ENCODE measurements at regions not wholly inside any gene's neighbourhood (a gene's known extent, or its start where the extent isn't known, plus 50 kb on each side); places are given as distances from the start of the nearest gene placed in this dataset.
A peak's percentile ranks its signal among the peaks of the same experiment; 100 is the strongest.

DNA sequence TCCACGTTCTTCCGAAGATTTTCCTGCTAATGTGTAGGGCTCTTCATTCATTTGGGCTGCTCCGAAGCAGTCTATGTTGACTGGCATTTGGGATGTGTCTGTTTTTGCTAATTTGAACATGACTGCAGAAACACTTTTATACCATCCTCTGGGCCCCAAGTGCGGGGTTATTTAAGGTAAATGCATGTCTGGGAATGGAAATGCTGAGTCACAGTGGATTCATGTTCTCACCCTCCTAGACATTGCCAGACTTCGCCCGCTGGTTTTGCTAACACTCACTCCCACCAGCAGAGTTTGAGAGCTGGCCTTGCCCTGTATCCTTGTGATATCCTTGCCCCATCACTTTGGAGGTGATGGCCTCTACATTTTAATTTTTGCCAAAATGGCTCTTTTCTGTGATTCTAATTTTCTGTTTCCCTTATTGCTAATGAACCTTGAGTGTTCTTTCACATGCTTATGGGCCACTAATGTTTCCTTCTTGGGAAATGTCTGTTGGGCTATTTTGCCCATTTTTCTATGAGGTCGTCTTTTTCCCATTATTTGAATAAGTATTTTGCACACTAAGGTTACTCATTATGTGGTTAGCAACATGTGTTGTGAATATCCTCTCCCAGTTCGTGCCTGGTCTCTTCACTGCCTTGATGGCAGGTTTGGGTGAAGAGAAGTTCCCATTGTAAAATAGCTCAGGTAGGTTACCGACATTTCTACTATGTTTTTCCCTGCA is 204.1 kb downstream of the GLI2 start:
- DNase-seq: no peak

DNA sequence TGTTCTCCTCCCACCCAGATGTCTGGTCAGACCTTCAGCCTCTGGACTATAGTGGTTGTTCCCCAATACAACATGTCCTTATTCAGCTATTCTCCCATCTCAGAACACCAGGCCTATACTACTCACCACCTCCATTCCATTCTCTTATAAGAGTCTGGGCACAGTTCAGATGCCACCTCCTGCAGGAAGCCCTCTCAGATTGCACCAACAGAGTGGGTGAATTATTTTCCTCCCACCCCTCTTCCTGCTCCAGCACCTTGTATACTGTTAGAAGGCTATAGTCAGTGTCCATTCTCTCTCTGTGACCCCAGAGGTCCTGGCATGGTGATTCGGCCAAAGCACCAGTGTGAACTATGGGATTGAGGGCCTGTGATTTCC is 204.6 kb downstream of the GLI2 start:
- DNase-seq: no peak

DNA sequence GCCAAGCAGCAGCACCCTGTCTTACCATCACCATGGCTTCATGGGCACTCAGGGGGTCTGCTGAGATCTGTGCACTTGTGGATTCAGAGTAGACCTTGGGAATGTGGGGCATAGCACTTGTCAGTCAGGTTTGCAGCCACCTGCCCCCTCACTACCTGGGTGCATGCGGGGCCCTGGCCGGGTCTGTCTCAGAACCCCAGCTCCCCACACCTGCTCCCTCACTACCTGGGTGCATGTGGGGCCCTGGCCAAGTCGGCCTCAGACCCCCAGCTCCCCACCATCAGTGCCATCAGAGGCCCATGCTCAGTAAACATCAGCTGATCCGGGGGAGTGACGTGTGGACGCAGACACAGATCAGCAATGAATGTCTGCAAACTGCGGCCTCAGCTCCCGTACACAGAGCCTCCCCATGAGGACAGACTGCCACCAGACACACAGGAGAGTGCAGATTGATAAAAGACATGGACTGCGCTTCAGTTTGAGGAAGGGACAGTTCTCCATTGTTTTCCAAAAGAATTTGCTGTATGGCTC is 205.1 kb downstream of the GLI2 start:
- DNase-seq: no peak

DNA sequence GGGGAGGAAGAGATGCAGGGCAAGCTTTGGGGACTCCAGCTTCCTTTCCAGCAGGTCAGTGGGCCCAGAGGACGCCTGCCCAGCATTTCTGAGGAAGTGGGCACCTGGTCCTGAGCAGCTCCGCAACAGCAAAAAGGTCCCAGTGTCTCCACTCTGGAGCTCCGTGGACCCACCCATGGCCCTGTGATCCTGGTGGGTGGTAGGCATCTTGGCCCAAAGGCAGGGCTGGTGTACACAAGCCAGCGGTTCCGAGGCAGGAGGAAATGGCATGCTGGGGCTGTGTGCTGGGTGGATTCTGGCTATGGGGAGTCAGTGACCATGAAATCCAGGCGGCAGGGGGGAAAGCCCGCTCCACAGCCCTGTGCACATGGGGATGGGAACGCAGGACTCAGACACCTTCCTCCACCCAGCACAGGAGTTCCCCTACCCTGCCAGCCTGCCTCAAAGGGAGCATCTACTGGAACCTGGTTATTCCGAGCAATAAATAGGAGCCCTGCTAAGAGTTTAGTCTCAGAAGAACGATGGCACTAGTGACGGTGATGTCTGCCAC is 206.0 kb downstream of the GLI2 start:
- no peak for DNase-seq

DNA sequence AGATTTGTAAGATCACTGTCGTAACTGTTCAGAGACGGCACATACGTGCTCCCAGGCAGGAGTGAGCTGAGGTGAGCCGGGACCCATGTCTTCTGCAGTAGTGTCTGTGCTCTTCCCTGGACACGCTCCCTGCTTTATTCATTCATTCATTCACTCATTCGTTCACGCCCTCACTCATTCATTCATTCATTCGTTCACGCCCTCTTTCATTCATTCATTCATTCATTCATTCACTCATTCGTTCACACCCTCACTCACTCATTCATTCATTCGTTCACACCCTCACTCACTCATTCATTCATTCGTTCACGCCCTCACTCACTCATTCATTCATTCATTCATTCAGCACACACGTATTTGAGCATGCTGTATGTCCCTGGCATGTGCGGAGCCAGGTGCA is 207.0 kb downstream of the GLI2 start:
- no peak for DNase-seq

DNA sequence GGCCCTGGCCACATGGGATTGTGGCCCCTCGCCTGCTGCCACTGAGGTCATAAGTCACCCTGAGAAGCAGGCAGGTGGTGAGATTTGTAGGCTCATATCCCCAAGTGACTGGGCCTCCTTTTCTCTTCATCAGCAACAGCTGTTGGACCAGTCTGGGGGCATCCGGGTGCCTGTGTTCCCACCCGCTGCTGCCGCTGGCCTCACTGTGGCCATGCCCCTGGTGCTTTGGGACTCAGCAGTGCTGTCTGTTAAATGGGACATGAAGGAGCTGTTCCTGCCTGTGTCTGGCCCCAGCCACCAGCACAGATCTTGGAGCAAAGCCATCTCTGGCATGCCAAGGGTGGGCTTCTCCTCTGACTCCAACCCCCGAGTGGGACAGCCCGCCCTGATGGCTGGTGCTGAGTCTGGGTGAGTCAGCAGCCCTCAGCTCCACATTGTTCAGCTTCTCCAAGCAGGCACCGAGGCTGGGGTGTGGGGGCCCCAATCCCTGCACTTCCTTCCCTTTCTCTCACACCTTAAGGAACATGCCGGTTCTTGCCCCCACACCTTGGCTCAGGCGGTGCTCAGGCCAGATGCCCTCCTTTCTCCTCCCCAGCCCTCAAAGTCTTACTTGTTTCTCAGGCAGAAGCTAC is 207.9 kb downstream of the GLI2 start:
- DNase-seq: no peak

DNA sequence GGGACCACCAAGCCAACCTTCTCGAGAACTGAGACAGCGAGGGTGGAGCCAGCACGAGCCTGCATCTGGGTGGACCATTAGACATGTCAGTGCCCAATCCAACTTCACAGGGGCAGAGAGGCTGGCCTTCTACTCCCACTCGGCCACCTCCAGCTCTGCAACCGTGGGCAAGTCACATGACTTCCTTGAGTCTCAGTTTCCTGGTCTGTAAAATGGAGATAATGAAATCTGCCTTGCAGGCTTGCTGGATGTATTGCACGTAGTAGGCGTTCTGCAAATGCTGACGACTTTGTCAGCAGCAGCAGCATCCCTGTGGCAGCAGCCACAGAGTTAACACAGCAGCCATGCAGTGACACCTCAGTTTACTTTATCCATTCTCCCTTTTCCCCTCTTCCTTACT is 208.9 kb downstream of the GLI2 start:
- DNase-seq: no peak

DNA sequence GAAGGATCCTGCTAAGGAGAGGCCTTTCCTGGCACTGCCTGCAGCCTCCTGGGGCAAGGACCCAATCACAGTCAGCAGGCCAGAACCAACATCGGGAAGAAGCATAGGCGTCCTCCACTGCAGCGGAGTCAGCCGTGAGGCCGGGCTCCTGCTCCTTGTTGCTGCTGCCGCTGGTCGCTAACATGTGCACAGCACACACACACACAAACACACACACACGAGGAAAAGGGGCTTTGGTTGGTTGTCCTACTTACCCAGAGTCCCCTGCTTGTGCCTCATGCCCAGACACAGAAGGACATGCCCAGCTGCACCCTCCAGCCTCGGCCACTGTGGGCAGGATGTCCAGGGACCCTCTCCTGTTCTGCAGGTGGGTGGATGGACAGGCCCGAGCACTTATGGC is 209.4 kb downstream of the GLI2 start:
- no peak for DNase-seq

DNA sequence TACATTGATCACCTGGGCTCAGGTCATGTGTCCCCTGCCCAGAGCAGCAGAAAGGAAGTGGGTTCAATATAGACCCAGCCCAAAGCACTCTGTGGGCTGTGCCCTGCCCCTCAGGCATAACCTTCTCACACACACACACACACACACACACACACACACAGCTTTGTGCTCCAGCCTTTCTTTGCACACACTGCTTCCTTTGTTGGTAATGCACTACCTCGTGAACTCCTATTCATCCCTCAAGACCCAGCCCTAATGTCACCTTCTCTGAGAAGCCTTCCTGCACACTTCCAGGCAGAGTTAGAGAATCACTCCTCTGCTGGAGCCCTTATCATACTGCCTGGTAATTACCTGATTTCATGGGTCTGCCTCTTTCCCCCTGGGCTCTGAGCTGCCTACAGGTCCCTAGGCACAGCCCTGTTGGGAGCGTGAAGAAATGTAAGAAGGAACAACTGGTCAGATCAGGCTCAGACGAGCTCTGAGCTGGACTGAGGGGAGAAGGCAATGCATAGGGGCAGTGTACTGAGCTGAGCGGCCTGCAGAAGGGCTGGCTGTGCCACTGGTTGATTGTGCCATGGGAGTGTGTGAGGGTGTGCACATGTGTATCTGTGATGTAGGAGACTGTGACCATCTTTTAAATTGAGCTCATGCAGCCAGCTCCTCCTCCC is 210.3 kb downstream of the GLI2 start:
- DNase-seq: no peak

DNA sequence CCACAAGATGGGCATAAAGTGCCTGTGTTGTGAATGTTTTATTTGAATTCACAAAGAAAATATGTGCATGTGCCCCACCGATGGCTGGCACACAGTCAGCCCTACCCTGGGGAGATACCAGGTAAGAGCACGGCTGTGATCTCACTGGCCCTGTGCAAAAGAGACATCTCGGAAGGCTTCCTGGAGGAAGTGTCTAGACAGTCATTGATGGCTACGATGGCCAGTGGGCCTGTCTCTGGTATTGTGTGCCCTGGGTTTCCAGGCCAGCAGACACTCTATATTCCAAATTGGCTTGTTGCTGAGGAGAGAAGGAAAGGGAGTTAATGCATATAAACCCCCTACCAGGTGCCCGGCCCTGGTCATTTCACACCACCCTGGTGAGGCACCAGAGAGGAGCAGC is 211.7 kb downstream of the GLI2 start:
- DNase-seq: no peak

DNA sequence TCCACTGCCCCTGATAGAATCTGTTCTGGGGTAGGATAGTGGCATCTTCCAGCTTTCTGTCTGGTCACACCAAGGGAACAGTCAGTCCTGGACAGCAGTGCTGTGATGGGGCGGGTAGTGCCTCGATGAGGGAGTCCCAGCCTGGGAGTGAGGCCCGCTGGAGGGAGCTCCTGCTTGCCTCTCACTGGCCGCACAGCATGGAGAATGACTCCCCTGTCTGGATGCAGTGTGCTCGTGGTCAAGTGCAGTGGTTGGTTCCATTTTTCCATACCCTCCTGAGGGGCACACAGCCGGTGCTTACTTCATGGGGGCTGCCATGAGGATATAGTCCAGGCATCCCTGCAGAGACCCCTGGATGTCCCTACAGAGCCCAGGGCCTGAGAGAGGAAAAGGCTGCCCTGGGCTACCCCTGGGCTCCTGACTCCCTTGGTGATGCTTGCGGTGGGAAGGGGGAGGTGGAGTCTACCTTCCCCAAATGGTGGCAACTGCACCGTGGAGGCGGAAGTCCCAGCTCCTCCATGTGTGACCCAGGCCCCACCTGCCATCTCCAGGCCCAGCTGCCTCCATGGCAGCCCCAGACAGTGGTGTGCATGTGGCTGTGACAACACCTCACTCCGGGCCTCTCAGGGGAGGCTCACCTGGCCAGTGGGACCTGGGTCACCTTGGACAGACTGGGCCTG is 212.5 kb downstream of the GLI2 start:
- DNase-seq: no peak

DNA sequence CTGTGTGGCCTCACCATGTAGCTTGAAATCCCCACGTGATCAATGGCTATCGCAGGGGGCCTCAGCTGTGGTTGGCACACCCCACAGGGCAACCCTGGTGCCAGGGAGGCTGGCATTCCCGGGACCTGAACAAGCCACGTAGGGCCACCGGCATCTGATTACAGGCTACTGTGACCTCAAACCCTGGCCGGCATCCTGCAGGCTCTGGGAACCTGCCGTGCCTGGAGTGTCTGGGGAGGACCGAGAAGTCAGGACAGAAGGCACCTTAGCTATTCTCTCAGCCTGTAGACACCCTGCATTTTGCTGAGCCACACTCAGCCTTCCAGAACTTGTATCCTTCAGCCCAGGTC is 213.0 kb downstream of the GLI2 start:
- DNase-seq: no peak

DNA sequence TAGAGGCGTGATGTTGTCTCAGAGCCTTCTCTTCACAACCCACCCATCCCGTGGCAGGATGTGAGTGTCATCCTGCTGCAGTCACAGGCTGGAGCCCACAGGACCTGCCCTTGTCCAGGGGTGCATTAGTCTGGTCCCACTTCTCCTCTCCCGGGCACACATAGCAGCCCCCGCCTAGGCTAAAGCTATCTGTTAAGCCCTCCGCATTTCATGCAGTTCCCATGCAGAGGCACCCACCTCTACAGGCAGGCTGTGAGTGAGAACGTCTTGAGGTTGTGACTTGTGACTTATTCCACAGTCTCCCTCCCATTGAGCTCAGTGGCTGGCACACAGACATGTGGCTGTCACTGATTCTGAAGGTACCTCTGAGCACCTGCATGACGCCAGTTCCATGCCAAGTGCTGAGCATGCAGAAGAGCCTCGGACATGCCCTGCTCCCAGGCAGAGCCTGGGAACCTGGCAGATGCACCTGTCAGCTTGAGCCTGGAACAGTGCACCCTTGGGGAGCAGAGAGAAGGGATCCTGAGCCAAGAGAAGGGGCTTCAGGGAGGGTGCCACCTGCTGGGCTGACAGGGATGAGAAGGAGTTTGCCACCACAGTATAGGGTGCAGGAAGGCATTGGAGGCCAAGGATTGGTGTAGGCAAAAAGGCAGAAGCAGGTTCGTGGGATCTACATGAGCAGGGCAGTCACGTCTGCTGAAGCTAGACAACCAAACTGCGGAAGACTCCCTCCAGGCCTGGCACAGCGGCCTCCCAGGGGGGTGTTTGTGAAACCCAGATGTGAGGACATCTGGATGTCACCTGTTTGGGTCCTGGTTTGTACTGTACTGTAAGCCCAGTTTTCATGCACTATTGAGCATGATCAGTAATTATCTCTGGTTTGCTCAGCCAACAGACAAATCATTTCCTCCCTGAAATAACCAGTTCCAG is 213.6 kb downstream of the GLI2 start:
- DNase-seq: peak in 1 of 2 donors; percentile 0

DNA sequence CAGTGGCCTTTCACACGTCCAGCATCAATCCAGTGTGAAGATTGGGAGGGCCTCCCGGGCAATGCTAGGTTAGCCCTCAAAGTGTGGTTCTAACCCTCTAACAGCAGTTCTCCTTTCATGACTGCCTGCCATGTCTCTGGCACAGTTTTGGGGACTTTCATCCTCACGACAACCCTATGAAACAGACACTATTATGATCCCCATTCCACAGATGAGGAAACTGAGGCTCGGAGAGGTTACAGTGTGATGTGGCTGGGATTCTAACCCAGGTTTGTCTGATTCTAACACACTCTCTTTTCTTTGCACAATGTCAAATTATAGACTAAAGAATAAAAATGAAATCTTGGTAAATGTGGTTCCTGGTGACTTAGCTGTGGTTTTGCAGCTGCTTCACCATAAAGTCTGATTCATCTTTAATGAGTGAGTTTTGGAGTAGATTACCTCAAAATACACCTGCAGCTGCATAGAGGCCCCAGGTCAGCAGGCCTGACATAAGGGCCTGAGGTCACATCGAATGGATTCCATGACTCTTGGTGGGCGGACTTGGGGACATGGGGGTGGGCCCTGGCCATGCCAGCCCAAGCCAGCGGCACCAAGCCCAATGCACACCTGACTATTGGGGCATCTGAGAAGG is 214.4 kb downstream of the GLI2 start:
- no peak for DNase-seq

DNA sequence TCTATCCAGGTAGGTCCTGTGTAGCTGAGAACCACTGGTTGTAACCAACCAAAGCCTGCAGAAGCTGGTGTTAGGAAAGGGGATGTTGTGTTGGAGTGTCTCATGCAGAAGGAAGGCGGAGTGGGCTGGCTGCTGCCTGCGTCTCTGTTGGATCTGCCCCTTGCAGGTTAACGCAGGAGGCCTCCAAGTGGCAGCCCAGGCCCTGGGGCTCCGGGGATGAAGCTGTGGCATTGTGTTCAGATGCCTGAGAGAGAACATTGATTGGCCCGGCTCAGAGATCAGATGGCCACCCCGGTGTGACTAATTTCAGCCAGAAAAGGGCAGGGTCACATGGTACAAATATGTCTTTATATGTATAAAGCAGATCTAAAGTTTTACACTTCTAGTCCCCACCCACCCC is 216.0 kb downstream of the GLI2 start:
- no peak for DNase-seq

DNA sequence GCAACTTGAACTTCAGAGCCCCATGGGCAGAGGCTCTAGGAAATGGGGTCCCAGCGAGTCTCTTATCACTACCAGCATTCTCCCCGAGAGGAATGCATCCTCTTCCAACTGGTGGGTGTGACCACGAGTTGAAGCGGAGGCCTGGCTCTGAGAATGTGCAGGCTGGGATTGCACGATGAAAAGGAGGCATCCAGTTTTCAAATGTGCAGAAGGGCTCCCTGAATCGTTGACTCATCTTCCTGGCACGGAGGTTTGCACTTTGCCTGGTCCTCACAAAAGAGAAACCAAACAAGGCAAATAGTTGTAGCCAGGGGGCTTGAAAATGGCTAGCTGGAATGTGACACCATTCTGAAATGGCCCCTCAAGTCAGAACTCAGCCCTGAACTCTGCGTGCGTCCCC is 216.7 kb downstream of the GLI2 start:
- no peak for DNase-seq

DNA sequence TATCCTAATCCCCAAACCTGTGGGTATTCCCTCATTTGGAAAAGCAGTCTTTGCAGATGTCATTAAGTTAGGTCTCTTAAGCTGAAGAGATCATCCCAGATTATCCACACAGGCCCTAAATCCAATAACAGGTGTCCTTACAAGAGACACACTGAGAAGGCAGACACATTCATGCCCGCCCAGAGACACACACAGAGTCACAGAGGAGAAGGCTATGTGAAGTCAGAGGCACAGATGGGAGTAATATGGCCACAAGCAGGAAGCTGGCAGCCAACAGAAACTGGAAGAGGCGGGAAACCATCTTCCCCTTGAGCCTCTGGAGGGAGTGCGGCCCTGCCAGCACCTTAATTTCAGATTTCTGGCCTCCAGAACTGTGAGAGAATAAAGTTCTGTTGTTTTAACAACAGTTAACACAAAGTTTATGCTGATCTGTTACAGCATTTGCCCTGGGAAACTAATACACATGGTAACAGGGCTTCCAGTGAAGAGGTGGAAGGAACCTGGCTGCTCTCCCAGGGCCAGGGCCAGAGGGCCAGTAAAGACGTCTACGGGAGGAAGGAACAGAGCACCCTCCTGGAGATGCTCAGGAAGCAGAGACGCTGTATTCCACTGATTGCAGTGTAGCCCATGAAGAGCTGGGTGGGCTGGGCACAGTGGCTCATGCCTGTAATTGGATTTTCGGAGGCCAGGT is 217.5 kb downstream of the GLI2 start:
- DNase-seq: no peak

DNA sequence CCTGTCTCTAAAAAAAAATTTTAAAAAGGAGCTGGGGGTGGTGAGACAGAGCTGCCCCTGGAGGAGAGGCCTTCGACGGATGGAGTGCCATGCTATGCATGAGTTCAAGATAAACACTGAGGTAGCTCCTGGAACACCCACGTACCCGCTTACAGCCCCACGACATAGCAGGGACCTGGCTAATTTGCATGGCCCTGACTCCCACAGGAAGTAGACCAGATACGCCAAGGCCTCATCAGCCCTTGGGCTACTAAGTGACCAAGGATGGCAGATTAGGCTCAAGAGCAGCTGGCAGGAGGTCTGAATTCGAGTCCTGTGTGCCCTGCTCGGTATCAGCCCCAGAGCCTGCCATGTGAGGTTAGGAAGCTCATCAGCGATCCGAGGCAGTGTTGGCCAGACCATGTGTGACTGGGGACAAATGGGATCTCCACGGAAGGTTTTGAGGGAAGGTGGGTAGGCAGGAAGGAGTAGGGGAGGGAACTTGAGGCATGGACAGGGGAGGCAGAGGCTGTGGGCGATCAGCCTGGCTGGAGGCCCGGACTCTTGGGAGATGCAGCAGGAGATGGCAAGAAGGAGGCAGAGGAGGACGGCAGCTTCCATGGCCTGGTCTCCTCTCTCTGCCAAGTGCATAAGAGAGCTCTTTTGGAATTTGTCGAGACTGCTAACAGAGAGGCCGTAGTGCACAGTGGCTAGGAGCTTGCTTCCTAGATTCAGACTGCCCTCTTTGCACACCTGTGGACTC is 218.3 kb downstream of the GLI2 start:
- DNase-seq: no peak

DNA sequence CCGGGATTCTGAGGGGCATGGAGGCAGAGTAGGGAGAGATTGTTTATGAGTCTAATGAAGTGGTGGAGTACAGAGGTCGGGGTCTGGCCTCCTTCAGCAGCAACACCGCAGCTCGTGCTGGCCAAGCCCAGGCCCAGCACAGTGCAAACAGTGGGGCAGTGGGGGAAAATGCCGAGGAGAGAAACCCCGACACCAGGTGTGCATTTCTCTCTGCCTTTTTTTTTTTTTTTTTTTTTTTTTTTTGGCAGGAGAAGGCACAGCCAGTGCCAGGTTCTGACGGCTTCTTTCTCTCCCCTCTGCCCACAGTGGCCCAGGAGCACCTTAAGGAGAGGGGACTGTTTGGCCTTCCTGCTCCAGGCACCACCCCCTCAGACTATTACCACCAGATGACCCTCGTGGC is 219.3 kb downstream of the GLI2 start:
- DNase-seq: no peak

DNA sequence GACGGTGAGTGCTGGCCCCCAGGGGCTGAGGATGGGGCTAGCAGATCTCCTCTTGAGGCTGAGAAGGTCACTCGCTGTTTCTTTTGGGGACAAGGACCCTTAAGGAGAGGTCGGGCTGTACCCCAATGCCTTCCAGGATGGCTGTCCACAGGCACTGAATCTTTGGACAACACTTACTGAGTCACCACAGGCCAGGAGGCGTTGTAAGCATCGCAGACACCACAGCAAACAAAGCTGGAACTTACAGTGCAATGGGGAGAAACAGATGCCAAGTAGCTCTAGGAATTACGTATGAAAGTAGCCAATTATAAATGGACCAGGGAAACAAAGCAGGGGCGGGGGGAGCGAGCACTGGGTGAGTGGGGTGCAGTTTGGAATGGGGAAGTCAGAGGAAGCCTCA is 219.8 kb downstream of the GLI2 start:
- DNase-seq: no peak
